IMR-90 (cell line): ENCODE measurements at regions not wholly inside any gene's neighbourhood (a gene's known extent, or its start where the extent isn't known, plus 50 kb on each side); places are given as distances from the start of the nearest gene placed in this dataset.

ENCODE experiments used
- ATAC-seq: fragments of 200-7000 bp; cut with Tn5 transposase; 2 replicates; pipeline ENCODE4 v1.9.1; 2020; ENCODE audit warnings: low read depth, mild to moderate bottlenecking, moderate library complexity
- BruUV-seq: library from RNA; stranded (reverse); fragments of 400-500 nt; replicated peaks from 2 replicates; lab custom pipeline; 2021; lab: Mats Ljungman, UMichigan
- CTCF ChIA-PET: fragments of 300-600 bp; formaldehyde crosslinking; extraction: SDS; loops from one replicate; lab custom pipeline; 2021; ENCODE audit warnings: antibody characterized with exemption; lab: Yijun Ruan, JAX
- POLR2A ChIA-PET: fragments of 300-600 bp; sonication (Branson Sonifier 250); formaldehyde crosslinking; loops from one replicate; lab custom pipeline; 2022; ENCODE audit warnings: antibody characterized with exemption; ENCODE audit not compliant: unreplicated experiment; lab: Charles Lee
- DNase-seq: peaks from one replicate; pipeline ENCODE4 v3.0.0; 2013
- H2AFZ ChIP-seq: replicated peaks from 2 replicates; pipeline ENCODE3; 2013; ENCODE audit warnings: low read length, mild to moderate bottlenecking; ENCODE audit not compliant: poor library complexity
- H2AK5ac ChIP-seq: 2 replicates; pipeline ENCODE4 v1.6.1; 2013; ENCODE audit warnings: low read depth, low read length, inconsistent platforms
- H2AK9ac ChIP-seq: replicated peaks from 2 replicates; pipeline ENCODE3; 2013; ENCODE audit warnings: mild to moderate bottlenecking, low read depth, low read length, moderate library complexity; ENCODE audit not compliant: poor library complexity
- H2BK120ac ChIP-seq: 2 replicates; pipeline ENCODE4 v1.6.1; 2013; ENCODE audit warnings: low read depth, low read length, inconsistent platforms
- H2BK15ac ChIP-seq: 3 replicates; pipeline ENCODE4 v1.6.1; 2013; ENCODE audit warnings: low read depth, low read length, inconsistent platforms
- H2BK20ac ChIP-seq: 2 replicates; pipeline ENCODE4 v1.6.1; 2013; ENCODE audit warnings: low read depth, mild to moderate bottlenecking, inconsistent platforms, low read length, moderate library complexity
- H2BK5ac ChIP-seq: 2 replicates; pipeline ENCODE4 v1.6.1; 2013; ENCODE audit warnings: mild to moderate bottlenecking, low read depth, low read length, inconsistent platforms; ENCODE audit not compliant: poor library complexity, severe bottlenecking
- H3K14ac ChIP-seq: replicated peaks from 2 replicates; pipeline ENCODE4 v1.6.1; 2013; ENCODE audit warnings: low read depth, low read length, inconsistent platforms
- H3K18ac ChIP-seq: 2 replicates; pipeline ENCODE4 v1.6.1; 2013; ENCODE audit warnings: low read depth, low read length, control low read depth
- H3K23ac ChIP-seq: 2 replicates; pipeline ENCODE4 v1.6.1; 2013; ENCODE audit warnings: low read depth, low read length, inconsistent platforms
- H3K27ac ChIP-seq: 2 replicates; pipeline ENCODE4 v1.5.1; 2013; ENCODE audit warnings: mild to moderate bottlenecking, control low read depth, low read length; ENCODE audit not compliant: insufficient read depth
- H3K27me3 ChIP-seq: 2 replicates; pipeline ENCODE4 v1.6.1; 2013; ENCODE audit warnings: low read length; ENCODE audit not compliant: control insufficient read depth, insufficient read depth
- H3K36me3 ChIP-seq: 2 replicates; pipeline ENCODE4 v1.6.1; 2013; ENCODE audit warnings: low read length, mixed read lengths; ENCODE audit not compliant: control insufficient read depth, insufficient read depth
- H3K4ac ChIP-seq: 2 replicates; pipeline ENCODE4 v1.6.1; 2013; ENCODE audit warnings: low read depth, low read length, inconsistent platforms
- H3K4me1 ChIP-seq: 2 replicates; pipeline ENCODE4 v1.6.1; 2013; ENCODE audit warnings: low read length, mixed read lengths; ENCODE audit not compliant: control insufficient read depth, insufficient read depth
- H3K4me2 ChIP-seq: 2 replicates; pipeline ENCODE4 v1.6.1; 2013; ENCODE audit warnings: low read depth, mild to moderate bottlenecking, control low read depth, low read length, moderate library complexity
- H3K4me3 ChIP-seq: 2 replicates; pipeline ENCODE4 v1.5.1; 2013; ENCODE audit warnings: low read depth, mild to moderate bottlenecking, control low read depth, low read length, moderate library complexity; ENCODE audit not compliant: insufficient read depth
- H3K56ac ChIP-seq: 2 replicates; pipeline ENCODE4 v1.6.1; 2013; ENCODE audit warnings: low read length, inconsistent platforms; ENCODE audit not compliant: insufficient read depth; ENCODE audit errors: extremely low read depth
- H3K79me1 ChIP-seq, 2 experiments: 2 replicates each; pipeline ENCODE4 v1.6.1; 2013; ENCODE audit warnings: low read length in 2 of 2, inconsistent platforms in 1 of 2, low read depth in 1 of 2
- H3K9ac ChIP-seq: 2 replicates; pipeline ENCODE4 v1.6.1; 2013; ENCODE audit warnings: low read depth, low read length, control low read depth
- H3K9me1 ChIP-seq: 2 replicates; pipeline ENCODE4 v1.6.1; 2013; ENCODE audit warnings: low read length, inconsistent platforms; ENCODE audit not compliant: insufficient read depth
- H3K9me3 ChIP-seq: 2 replicates; pipeline ENCODE4 v1.6.1; 2013; ENCODE audit warnings: low read length; ENCODE audit not compliant: control insufficient read depth, insufficient read depth
- H4K20me1 ChIP-seq: 2 replicates; pipeline ENCODE4 v1.6.1; 2013; ENCODE audit warnings: low read length, inconsistent platforms; ENCODE audit not compliant: insufficient read depth
- H4K5ac ChIP-seq: 2 replicates; pipeline ENCODE4 v1.6.1; 2013; ENCODE audit warnings: mild to moderate bottlenecking, low read depth, low read length, control low read depth
- H4K8ac ChIP-seq, 2 experiments: 2 replicates each; pipeline ENCODE4 v1.6.1; 2013; ENCODE audit warnings: low read depth in 2 of 2, low read length in 2 of 2, control low read depth in 1 of 2, inconsistent platforms in 1 of 2
- H4K91ac ChIP-seq: 2 replicates; pipeline ENCODE4 v1.6.1; 2013; ENCODE audit warnings: low read depth, low read length, inconsistent platforms; ENCODE audit not compliant: insufficient read depth
- BHLHE40 ChIP-seq: fragments of 150-350 bp; IDR thresholded peaks from 2 replicates; pipeline ENCODE4 v1.6.1; 2016; ENCODE audit warnings: mild to moderate bottlenecking, low read depth, low read length
- CEBPB ChIP-seq: IDR thresholded peaks from 2 replicates; pipeline ENCODE4 v1.6.1; 2012; ENCODE audit warnings: low read depth, low read length, improper control_type of control experiment
- CHD1 ChIP-seq: IDR thresholded peaks from 2 replicates; pipeline ENCODE4 v1.6.1; 2012; ENCODE audit warnings: low read depth, low read length, improper control_type of control experiment
- CTCF ChIP-seq: conservative IDR thresholded peaks from 2 replicates; pipeline ENCODE4 v1.5.1; 2012; ENCODE audit warnings: mild to moderate bottlenecking, low read depth, low read length, improper control_type of control experiment
- FOS ChIP-seq: fragments of 150-350 bp; IDR thresholded peaks from 2 replicates; pipeline ENCODE4 v1.6.1; 2016; ENCODE audit warnings: low read depth, low read length
- MAZ ChIP-seq: IDR thresholded peaks from 2 replicates; pipeline ENCODE4 v1.6.1; 2012; ENCODE audit warnings: low read depth, mild to moderate bottlenecking, low read length, improper control_type of control experiment, moderate library complexity, borderline replicate concordance
- MXI1 ChIP-seq: IDR thresholded peaks from 2 replicates; pipeline ENCODE4 v1.6.1; 2012; ENCODE audit warnings: low read depth, mild to moderate bottlenecking, low read length, moderate library complexity, borderline replicate concordance
- NFE2L2 ChIP-seq: fragments of 150-350 bp; IDR thresholded peaks from 2 replicates; pipeline ENCODE4 v1.6.1; 2016; ENCODE audit warnings: low read depth, mild to moderate bottlenecking, low read length
- POLR2A ChIP-seq: IDR thresholded peaks from 2 replicates; pipeline ENCODE4 v1.6.1; 2012; ENCODE audit warnings: mild to moderate bottlenecking, low read depth, low read length
- RAD21 ChIP-seq: IDR thresholded peaks from 2 replicates; pipeline ENCODE4 v1.6.1; 2012; ENCODE audit warnings: low read length, improper control_type of control experiment
- RCOR1 ChIP-seq: IDR thresholded peaks from 2 replicates; pipeline ENCODE4 v1.6.1; 2012; ENCODE audit warnings: mild to moderate bottlenecking, low read length, improper control_type of control experiment; ENCODE audit not compliant: insufficient replicate concordance
- RFX5 ChIP-seq: IDR thresholded peaks from 2 replicates; pipeline ENCODE4 v1.8.0; 2012; ENCODE audit warnings: low read depth, mild to moderate bottlenecking, low read length, moderate library complexity
- SMC3 ChIP-seq: fragments of 150-350 bp; IDR thresholded peaks from 2 replicates; pipeline ENCODE4 v1.6.1; 2016; ENCODE audit warnings: low read depth, mild to moderate bottlenecking, antibody characterized with exemption, low read length, moderate library complexity
- USF2 ChIP-seq: fragments of 150-350 bp; IDR thresholded peaks from 2 replicates; pipeline ENCODE4 v1.6.1; 2017; ENCODE audit warnings: mild to moderate bottlenecking, antibody characterized with exemption, low read length, low read depth
- WGBS, 2 experiments: methylation state at CpG; one replicate each; pipeline versions ENCODE4 v1.1.5 to v1.1.7; 2013; ENCODE audit warnings: missing lambda C conversion rate in 2 of 2; ENCODE audit not compliant: insufficient read length in 1 of 2; ENCODE audit errors: extremely low coverage in 2 of 2; 5-methylcytosine and 5-hydroxymethylcytosine counted together
- dilution Hi-C: fragments of 300-500 bp; cut with HindIII; formaldehyde crosslinking; loops from one replicate; pipeline ENCODE4 v1.14.3; 2018; ENCODE audit warnings: low sequenced_read_pairs; ENCODE audit not compliant: unreplicated experiment
- in situ Hi-C: fragments of 300-500 bp; cut with MboI; formaldehyde crosslinking; loops from 3 replicates; pipeline ENCODE4 v1.14.3; 2019; ENCODE audit warnings: low sequenced_read_pairs, inconsistent platforms, mixed read lengths
- intact Hi-C: fragments of 100-400 bp; cut with micrococcal nuclease; formaldehyde crosslinking; loops from 2 replicates; pipeline ENCODE4 v1.10.0; 2022

- H2AK5ac ChIP-seq: no peak overlapping the region
- CTCF ChIA-PET: no interaction called here
- in situ Hi-C loops (no loop called here), intact Hi-C loops (no loop called here), dilution Hi-C loops (no loop called here)
- no peak for ATAC-seq
- BruUV-seq: no TSS peak
- H3K9ac ChIP-seq: no peak overlapping the region
- H4K20me1 ChIP-seq: no peaks in the 10 kb centered on the region
- no peak overlapping the region for H3K4me2 ChIP-seq
- H2AK9ac ChIP-seq: no peak overlapping the region
- H4K5ac ChIP-seq: no peak overlapping the region
- TF ChIP-seq MXI1 (no peak), RAD21 (no peak), CEBPB (no peak), BHLHE40 (no peak), RCOR1 (no peak), CHD1 (no peak), MAZ (no peak), RFX5 (no peak), NFE2L2 (no peak), CTCF (no peak), POLR2A (no peak), FOS (no peak), USF2 (no peak), SMC3 (no peak)
- no peaks in the 10 kb centered on the region for H3K27me3 ChIP-seq
- H3K36me3 ChIP-seq: no peaks in the 10 kb centered on the region
- no peak overlapping the region for H3K4me3 ChIP-seq
- H4K91ac ChIP-seq: no peak overlapping the region
- no peak overlapping the region for H3K14ac ChIP-seq
- no peak overlapping the region for H2BK15ac ChIP-seq
- no peak overlapping the region for H2BK120ac ChIP-seq
- no peaks in the 10 kb centered on the region for H3K4me1 ChIP-seq
- no peak overlapping the region for H4K8ac ChIP-seq
- H2AFZ ChIP-seq: no peak overlapping the region
- no peaks in the 10 kb centered on the region for H3K9me1 ChIP-seq
- H3K27ac ChIP-seq: no peak overlapping the region
- no CpG with 5 or more reads among the region's 1 CpG for WGBS, 2 experiments
- H3K79me1 ChIP-seq: no peaks in the 10 kb centered on the region
- POLR2A ChIA-PET: no interaction called here
- no peak overlapping the region for H3K4ac ChIP-seq
- H3K56ac ChIP-seq: no peak overlapping the region
- H3K23ac ChIP-seq: no peak overlapping the region
- no peak overlapping the region for H2BK5ac ChIP-seq
- no peak for DNase-seq
- H3K18ac ChIP-seq: no peak overlapping the region
- H3K9me3 ChIP-seq: no peaks in the 10 kb centered on the region
- H2BK20ac ChIP-seq: no peak overlapping the region
These were observed 84.0 kb downstream of the RSL24D1 start for GRCh38 chr15:55112706-55113105.
